GM21515 (cell line): ENCODE measurements at regions not wholly inside any gene's neighbourhood (a gene's known extent, or its start where the extent isn't known, plus 50 kb on each side); places are given as distances from the start of the nearest gene placed in this dataset.

Experiments
- ATAC-seq: cut with Tn5 transposase; IDR thresholded peaks from one replicate; pipeline ENCODE4 v1.9.1; 2021; ENCODE audit not compliant: unreplicated experiment

GRCh38 chr2:21486445-21486844 lies 362.7 kb downstream of the TDRD15 start:
- ATAC-seq: no peak

- ATAC-seq: no peak
These were observed 365.3 kb downstream of the TDRD15 start for GRCh38 chr2:21489080-21489479.

GRCh38 chr2:21498016-21498415 lies 374.2 kb downstream of the TDRD15 start:
- ATAC-seq: no peak

GRCh38 chr2:21500401-21500945 lies 376.7 kb downstream of the TDRD15 start:
- ATAC-seq: no peak

- no peak for ATAC-seq
These were observed 377.7 kb downstream of the TDRD15 start for GRCh38 chr2:21501376-21502027.

GRCh38 chr2:21515903-21516302 lies 392.1 kb downstream of the TDRD15 start:
- no peak for ATAC-seq

- no peak for ATAC-seq
These were observed 395.6 kb downstream of the TDRD15 start for GRCh38 chr2:21519412-21519811.

GRCh38 chr2:21519821-21520220 lies 396.1 kb downstream of the TDRD15 start:
- no peak for ATAC-seq

GRCh38 chr2:21535826-21536225 lies 412.1 kb downstream of the TDRD15 start:
- ATAC-seq: no peak

GRCh38 chr2:21539685-21540084 lies 415.9 kb downstream of the TDRD15 start:
- no peak for ATAC-seq

- ATAC-seq: no peak
These were observed 419.9 kb downstream of the TDRD15 start for GRCh38 chr2:21543630-21544029.

GRCh38 chr2:21544392-21544791 lies 420.6 kb downstream of the TDRD15 start:
- no peak for ATAC-seq

- ATAC-seq: no peak
These were observed 429.2 kb downstream of the TDRD15 start for GRCh38 chr2:21552981-21553380.

GRCh38 chr2:21559351-21559750 lies 435.6 kb downstream of the TDRD15 start:
- no peak for ATAC-seq

GRCh38 chr2:21561965-21562364 lies 438.2 kb downstream of the TDRD15 start:
- no peak for ATAC-seq

GRCh38 chr2:21567395-21567794 lies 443.6 kb downstream of the TDRD15 start:
- no peak for ATAC-seq

GRCh38 chr2:21571686-21572085 lies 447.9 kb downstream of the TDRD15 start:
- no peak for ATAC-seq

GRCh38 chr2:21580391-21580790 lies 456.6 kb downstream of the TDRD15 start:
- no peak for ATAC-seq

- no peak for ATAC-seq
These were observed 462.1 kb downstream of the TDRD15 start for GRCh38 chr2:21585881-21586280.

- no peak for ATAC-seq
These were observed 466.4 kb downstream of the TDRD15 start for GRCh38 chr2:21590026-21590690.

GRCh38 chr2:21591926-21592325 lies 468.2 kb downstream of the TDRD15 start:
- no peak for ATAC-seq

- ATAC-seq: no peak
These were observed 475.6 kb downstream of the TDRD15 start for GRCh38 chr2:21599417-21599816.

- ATAC-seq: no peak
These were observed 479.0 kb downstream of the TDRD15 start for GRCh38 chr2:21602789-21603188.
